Bronchial epithelial cell (primary cell): ENCODE measurements at regions not wholly inside any gene's neighbourhood (a gene's known extent, or its start where the extent isn't known, plus 50 kb on each side); places are given as distances from the start of the nearest gene placed in this dataset.

Experiments
- DNase-seq: peaks from one replicate; pipeline ENCODE4 v3.0.0-alpha.2; 2010; ENCODE audit warnings: low read depth
- FAIRE-seq: peaks from 2 replicates; lab custom pipeline; 2011; peaks lifted over from hg19 to GRCh38; lab: Jason Lieb, UNC
- H3K27me3 ChIP-seq: 2 replicates; pipeline ENCODE4 v1.5.1; 2011; ENCODE audit warnings: low read length; ENCODE audit not compliant: control insufficient read depth, insufficient read depth
- H3K36me3 ChIP-seq: 2 replicates; pipeline ENCODE4 v1.5.1; 2011; ENCODE audit warnings: low read length; ENCODE audit not compliant: control insufficient read depth, insufficient read depth
- H3K4me3 ChIP-seq: 2 replicates; pipeline ENCODE4 v1.5.1; 2011; ENCODE audit warnings: mild to moderate bottlenecking, low read depth, low read length, control low read depth
- CTCF ChIP-seq: IDR thresholded peaks from 2 replicates; pipeline ENCODE4 v1.5.1; 2011; ENCODE audit warnings: mild to moderate bottlenecking, moderate library complexity, low read length, control low read depth, inconsistent platforms; ENCODE audit not compliant: insufficient read depth, severe bottlenecking

GRCh38 chr5:89777758-89778157 is 631.8 kb downstream of the CETN3 start:
- H3K27me3 ChIP-seq, result no peaks in the 10 kb centered on the region
- no peaks in the 10 kb centered on the region for H3K36me3 ChIP-seq
- H3K4me3 ChIP-seq, result no peak overlapping the region
- DNase-seq (no peak), FAIRE-seq (no peak)
- no peak for TF ChIP-seq CTCF

- Histone ChIP-seq H3K4me3 (no peak overlapping the region), H3K36me3 (no peaks in the 10 kb centered on the region), H3K27me3 (no peaks in the 10 kb centered on the region)
- FAIRE-seq, result no peak
- peak; percentile 80 for DNase-seq
- TF ChIP-seq CTCF, result no peak
Measured at GRCh38 chr5:89769975-89770374, 639.6 kb downstream of the CETN3 start.

- H3K4me3 ChIP-seq, result no peak overlapping the region
- DNase-seq (no peak), FAIRE-seq (no peak)
- no peaks in the 10 kb centered on the region for H3K36me3 ChIP-seq
- no peak for TF ChIP-seq CTCF
- no peaks in the 10 kb centered on the region for H3K27me3 ChIP-seq
Measured at GRCh38 chr5:89759802-89760201, 649.8 kb downstream of the CETN3 start.

- no peak for FAIRE-seq
- no peak for TF ChIP-seq CTCF
- Histone ChIP-seq H3K36me3 (no peaks in the 10 kb centered on the region), H3K27me3 (no peaks in the 10 kb centered on the region), H3K4me3 (no peak overlapping the region)
- peak; percentile 17 for DNase-seq
Measured at GRCh38 chr5:89758146-89758545, 651.4 kb downstream of the CETN3 start.

GRCh38 chr5:89756955-89757354 is 652.6 kb downstream of the CETN3 start:
- Histone ChIP-seq H3K36me3 (no peaks in the 10 kb centered on the region), H3K4me3 (no peak overlapping the region), H3K27me3 (no peaks in the 10 kb centered on the region)
- DNase-seq, result no peak
- no peak for FAIRE-seq
- no peak for TF ChIP-seq CTCF

GRCh38 chr5:89755024-89755423 is 654.5 kb downstream of the CETN3 start:
- no peak for TF ChIP-seq CTCF
- DNase-seq (peak; percentile 11), FAIRE-seq (no peak)
- no peaks in the 10 kb centered on the region for H3K36me3 ChIP-seq
- no peaks in the 10 kb centered on the region for H3K27me3 ChIP-seq
- no peak overlapping the region for H3K4me3 ChIP-seq
